ENCODE measurements at regions not wholly inside any gene's neighbourhood (a gene's known extent, or its start where the extent isn't known, plus 50 kb on each side); places are given as distances from the start of the nearest gene placed in this dataset.
"Not testable (repeated sequence)": the region's sequence is repeated elsewhere in the genome, so short reads cannot be mapped to it uniquely, and the experiment has no call there.

DNA sequence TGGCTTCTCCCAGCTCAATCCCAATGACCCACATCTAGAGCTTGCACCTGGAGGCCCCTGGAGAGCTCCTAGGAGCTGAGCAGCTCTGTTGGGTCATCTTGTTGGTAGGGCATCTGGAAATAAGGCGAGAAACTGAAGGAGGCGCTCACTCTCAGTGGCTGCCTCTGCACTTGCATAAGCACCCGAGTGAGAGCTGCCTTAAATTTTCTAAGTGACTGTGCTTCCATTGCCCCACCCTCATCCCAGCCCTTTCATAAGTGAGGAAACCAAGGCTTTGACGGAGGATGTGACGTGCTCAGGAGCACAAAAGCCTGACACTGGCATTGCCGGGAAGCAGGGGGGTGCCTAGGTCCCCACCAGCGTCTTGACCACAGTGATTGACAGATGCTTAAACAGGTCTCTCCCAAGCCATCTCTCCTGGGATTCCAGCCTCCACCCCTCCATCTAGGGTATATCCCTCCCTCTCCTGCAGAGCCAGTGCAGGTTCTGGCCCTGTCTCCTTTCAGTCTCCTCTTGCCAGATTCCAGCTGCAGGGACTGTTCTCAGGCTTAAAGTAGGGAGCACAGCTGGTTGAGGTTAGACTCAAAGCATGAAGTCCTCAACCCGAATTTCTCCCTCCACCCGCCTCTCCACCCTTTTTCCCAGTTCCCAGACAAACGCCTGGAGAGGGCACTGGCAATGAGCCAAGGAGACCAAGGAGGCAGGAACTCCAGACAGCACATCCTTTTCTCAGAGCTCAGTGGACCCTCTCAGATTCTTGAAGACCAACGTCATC lies 113.7 kb downstream of the IRX5 start:
- DNase-seq: no peak

DNA sequence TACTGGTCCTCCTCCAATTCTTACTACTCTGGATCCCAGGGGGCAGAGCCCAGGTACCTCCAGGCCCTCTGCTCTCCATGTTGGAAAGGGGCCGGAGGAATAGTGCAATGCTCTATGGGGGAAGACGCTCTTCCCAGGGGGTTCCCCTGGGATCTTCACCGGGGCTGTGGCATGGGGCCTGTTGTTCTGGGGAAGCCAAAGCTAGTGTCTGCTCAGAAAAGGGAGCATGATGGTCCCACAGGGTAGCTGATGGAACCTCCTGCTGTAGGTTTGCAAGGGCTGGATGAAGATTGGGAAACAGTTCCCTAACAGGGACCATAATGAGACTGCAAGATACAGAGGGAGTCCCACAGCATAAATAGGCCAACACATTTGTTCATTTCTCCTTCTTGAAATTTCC lies 114.7 kb downstream of the IRX5 start:
- no peak for DNase-seq

DNA sequence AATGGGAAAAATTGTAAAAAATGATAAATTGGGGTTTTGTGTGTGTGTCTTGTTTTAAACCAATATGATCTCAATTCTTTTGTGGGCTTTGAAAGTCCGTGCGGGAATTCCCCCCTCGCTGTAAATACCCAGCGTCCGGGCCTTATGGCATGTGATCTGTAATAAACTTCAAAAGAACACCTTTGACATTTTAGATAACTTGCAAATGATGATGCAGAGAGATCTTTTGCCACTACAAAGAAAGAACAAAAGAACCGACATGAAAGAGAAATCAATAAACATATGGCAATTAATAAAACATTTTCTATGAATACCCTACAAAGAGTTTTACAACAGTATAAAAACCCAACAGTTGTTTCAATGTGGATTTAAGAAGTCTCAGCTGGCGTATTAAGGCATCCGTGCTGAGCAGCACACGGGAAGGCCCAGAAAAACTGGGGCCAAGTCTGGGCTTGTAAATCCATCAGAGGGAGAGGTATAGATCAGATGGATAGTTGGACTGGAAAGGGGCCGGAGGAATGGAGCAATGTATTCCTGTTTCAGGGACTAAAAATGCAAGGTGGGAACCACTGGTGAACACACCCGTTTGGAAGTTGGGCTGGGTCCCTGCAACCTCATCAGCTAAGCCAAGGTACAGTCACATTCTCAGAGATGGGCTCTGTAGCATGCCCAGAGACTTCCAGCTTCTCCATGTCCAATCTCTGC lies 115.2 kb downstream of the IRX5 start:
- DNase-seq: no peak

DNA sequence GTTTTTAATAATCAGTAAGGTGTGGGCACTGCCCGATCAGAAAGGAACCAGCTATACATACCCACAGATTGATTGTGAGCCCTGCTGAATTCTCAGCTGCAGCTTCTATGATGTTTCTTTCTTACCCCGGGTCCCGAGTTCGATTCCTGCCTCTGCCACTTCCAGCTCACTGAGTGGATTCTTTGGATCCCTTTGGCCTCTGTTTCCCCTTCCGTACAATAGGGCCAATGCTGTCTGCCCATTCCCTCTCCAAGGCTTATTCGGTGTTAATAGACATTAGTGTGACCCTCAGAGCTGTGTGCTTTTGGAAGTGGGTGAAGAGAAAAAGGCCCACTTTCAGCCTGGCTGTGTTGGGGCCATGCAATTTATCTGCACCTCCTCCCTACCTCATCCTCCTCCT lies 115.8 kb downstream of the IRX5 start:
- no peak for DNase-seq

DNA sequence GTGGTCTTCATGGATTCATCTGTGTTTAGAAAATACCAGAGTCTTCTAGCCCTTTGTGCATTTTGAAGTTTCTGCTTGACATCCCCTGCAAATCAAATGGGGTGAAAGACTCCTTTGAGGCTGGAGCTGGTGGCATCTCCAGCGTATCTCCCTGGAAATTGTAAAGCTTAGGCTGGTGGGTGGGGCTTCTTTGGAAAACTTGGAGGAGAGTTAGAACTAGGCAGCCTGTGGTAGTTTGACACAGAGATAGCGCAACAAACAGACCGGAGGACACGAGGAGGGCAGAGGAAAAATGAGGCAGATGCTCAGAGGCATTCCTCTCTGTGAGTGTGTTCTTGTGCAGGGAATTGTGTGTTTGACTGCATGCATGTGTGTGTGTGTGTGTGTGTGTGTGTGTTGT lies 116.3 kb downstream of the IRX5 start:
- DNase-seq: no peak

DNA sequence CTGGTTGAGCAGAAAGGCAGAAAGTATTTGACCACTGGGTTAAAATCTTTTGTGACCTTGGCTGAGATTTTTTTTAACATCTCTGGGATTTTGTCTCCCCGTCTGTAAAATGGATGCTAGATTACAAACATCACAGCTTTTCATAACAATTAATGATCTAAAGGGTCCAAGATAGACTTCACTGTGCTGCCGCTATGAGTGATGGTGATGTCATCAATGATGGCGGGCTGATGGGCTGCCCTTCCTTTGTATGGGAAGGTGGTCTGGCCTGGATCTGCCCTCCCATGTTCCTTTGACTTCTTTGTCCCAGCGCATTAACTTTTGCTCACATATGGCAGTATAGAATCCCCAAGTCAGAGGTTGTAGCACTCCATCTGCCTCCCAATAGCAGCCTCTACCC lies 116.7 kb downstream of the IRX5 start:
- no peak for DNase-seq

DNA sequence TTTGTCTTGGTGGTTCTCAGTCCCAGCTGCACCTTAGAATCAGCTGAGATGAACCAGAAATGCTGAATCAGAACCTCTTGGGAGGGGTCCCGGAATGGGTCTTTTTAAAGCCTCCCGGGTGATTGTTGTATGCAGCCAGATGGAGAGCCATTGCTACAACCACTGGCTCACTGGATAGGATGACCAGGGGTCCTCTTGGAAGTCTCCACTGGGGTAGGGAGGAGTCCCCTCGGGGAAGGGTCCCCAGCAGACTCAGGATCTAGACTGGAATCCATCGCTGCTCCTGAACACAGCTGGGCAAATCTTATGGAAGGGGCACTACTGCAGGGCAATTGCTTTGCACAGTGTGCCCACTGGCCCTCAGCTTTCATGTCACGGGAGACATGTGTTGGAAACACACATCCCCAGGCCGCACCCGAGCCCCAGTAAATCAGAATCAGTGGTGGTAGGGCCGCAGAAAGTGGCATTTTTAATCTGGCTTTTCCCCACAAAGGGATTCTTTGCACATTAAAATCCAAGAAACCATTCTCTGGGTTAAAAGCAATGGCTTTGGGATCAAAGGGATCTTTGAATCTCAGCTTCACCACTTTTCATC lies 117.3 kb downstream of the IRX5 start:
- no peak for DNase-seq

DNA sequence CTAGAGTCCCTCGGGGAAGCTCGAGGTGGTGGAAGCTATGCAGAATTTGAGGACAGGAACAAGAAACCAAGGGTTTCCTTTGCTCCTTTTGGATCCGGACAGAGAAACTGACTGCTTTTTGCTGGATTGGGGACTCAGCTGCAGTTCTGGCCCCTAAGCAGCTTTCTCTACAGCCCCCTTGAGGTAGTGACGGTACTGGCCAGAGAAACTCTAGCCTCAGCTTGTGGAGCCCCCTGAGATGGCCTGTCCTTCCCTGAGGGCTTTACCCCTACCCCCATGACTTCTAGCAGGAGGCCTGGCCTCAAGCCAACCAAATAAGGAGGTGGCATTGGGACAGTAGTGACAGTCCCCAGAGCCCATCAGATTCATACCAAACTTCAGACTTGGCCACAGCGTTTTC lies 118.1 kb downstream of the IRX5 start:
- DNase-seq: no peak

DNA sequence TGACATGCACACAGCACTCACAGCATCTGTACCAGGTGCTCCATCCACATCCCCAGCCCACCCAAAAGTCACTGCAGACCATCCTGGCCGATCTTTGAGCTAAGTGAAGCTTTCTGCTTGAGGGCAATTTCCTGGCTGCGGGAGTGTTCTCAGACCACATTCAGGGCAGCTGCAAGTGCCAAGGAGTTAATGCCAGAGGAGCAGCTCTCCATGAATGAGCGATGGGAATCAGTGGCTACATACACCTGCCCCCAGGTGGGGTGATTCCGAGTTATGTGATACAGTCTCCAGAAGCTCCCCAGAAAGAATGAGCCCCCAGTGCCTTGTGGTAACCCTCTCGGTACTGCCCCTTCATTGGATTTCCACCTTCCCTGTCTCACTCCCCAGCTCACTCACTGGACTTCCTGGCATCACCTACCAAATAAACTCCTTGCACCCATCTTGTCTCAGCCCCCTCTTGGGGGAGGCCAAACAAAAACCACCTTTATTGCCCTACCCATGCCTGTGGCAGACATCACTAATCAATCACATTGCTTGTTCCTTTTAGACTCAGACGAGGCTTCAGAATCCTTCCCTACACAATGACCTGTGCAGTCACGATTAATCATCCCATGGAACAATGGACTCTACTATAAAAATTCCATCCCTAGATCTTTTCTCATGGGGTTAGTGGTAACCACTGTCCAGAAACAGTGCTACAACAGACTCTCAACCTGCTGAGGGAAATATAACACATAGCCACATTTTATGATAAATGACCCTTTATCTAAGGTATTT lies 121.1 kb downstream of the IRX5 start:
- DNase-seq: no peak

DNA sequence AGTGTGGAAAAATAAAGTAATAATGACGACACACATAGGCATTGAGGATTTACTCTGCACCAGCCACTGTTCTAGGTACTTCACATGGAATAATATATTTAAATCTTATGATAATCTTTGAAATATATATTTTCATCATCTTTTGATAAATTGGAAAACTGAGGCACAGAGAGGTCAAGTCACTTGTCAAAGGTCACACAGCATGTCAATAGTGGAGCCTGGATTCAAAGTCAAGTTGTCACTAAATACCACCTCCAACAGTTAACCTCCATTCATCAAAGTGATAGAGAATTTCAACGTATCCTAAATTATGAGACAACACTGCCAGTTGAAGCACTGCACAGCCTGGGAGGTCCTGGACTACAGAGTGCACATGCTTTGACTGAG lies 121.7 kb downstream of the IRX5 start:
- DNase-seq: no peak

DNA sequence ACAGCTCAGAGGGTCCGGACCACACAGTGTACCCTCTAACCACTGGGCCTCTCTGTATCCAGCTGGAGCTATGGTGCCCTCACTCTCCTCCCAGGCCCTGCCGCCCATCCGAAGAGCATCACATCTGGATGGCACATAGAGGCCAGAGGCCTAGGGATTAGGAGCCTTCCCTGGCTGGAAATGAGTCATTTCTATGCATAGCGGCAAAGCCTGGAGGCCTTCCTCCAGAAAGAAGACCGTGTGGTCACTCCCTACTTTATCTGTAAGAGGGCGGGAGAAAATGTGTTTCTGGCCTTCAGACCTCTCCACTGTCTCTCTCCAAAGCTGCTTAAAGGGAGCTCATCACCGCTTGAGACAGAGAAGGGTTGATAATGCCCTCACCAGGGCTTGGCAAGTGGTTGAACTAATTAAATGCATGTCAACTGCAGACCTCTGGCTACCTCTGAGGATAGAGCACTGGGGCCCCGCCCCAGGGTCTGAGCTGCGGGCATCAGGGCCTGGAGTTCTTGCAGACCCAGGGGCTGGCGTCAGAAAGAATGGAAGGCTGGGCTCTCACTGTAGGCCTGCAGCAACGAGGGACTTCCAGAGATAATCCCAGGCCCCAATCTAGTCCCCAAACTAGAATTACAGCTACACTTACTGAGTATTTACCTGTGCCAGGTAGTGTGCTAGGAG lies 122.2 kb downstream of the IRX5 start:
- no peak for DNase-seq

DNA sequence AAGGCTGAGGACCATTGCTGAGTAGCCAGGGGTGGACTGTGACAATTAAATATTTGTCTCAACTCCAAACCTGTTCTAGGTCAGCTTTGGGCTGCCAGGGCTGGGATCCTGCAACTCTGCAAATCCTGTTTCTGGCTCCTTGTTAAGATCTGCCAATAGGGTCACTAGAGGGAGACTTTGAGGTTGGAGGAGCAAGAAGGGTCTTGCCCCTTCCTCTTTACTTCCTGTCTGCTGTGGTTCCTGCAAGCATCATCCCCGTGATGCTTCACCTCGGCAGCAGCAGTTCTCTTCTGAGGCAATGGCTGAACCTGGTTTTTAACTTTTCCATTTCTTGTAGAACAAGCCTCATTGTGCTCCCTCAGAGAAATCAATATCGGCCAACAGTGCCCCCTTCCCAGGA lies 124.6 kb downstream of the IRX5 start:
- no peak for DNase-seq

DNA sequence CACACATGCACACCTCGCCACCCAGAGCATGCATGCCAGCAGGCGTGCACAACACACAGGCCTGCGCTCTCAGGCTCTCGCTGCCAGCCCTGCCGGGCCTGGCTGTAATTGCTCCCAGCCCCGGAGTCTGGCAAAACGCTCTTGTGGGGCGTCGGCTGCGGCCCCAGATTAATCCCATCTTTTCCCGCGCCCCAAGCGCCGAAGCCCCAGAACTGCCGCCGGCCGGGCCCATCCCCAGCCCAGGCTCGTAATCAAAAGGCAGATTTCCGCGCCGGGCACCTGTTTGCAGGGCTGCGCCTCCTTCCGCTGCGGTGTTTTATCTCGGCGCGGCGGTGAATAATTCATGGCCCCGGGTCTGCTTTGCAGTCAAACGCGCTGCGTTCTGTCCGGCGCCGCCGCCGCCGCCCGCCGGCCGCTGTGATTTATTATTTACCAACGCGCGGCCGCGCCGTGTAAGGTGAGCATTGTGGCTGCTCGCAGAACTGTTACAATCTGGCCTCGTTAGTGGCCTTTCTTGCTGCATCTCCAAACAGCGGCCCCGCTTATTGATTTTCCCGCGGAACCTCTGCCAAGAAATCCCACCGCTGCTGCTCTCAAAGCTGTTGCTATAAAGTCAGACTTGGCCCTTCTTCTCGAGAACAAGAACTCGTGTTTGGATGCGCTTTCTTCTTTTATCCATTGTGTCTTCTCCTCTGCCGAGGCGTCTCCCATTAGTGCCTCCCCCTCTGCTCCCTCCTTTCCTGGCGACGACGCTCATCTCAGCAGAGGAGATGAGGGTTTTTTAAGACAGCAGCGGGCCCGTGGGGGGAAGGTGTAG lies 126.1 kb downstream of the IRX5 start:
- peak; percentile 13 for DNase-seq

DNA sequence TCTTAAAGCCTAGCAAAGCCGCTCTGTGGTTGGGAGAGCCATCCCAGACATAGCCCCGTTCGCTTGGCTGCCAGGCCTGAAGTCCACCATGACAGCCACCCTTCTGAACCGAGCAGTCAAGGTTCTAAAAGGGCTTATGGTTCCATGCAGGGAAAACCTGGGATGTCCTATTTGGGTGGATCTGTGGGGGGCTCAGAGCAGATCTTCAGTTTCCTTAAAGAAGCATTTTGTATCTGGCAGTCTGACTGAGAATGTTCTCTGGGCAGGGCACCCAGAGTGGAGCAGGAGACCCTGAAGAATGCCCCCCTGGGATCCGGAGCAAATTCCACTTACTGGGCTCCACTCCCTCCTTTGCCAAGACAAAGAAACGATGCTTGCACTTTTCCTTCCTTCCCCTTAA lies 127.2 kb downstream of the IRX5 start:
- DNase-seq: no peak

DNA sequence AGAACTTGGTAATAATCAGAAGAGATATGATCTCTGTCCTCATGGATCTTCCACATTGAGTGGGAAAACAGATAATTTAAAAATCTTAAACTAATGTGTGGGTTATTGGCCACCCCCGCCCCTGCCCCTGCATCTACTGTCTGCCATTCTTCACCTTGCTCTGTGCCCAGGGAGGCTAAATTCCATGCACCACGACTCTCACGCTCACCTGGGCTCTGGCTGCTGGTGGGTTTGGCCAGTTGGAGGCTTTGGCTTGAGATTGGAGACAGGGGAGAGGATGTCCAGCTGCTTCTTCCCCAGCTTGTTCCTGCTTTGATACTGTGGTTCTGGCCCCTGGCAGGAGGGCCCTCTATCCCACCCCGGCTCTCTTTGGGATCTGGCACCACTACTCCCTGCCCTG lies 127.9 kb downstream of the IRX5 start:
- DNase-seq: no peak

DNA sequence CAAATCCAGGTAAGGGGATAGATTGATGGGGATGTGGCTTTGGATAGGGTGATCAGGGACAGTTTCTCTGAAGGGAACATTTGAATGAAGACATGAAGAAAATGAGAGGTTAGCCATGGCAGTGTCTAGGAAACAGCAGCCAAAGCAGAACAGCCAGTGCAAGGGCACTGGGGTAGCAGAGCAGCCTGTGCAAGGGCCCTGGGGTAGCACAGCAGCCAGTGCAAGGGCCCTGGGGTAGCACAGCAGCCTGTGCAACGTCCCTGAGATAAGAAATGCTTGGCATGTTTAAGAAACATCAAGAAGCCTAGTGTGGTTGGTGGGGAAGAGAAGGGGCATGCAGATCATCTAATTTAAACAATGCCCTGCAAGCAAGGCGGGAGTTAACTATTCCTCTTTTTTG lies 128.5 kb downstream of the IRX5 start:
- DNase-seq: no peak

DNA sequence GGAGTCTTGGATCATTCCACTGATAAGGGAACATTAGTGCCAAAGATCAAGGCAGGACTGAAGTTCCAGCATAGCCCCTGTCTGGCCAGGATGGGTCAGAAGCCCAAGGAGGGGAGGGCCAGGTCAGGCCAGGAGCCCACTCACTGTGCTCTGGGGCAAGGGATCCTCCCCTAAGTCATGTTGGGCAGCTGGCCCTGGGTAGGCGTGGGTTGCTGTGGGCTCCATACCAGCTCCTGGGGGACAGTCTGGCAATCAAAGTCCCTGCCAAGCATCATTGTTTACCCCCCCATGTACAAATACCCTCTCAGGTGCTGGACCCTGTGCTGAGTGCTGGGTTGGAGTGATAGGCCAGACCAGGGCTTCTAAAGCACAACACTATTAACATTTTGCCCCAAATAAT lies 130.5 kb downstream of the IRX5 start:
- no peak for DNase-seq

DNA sequence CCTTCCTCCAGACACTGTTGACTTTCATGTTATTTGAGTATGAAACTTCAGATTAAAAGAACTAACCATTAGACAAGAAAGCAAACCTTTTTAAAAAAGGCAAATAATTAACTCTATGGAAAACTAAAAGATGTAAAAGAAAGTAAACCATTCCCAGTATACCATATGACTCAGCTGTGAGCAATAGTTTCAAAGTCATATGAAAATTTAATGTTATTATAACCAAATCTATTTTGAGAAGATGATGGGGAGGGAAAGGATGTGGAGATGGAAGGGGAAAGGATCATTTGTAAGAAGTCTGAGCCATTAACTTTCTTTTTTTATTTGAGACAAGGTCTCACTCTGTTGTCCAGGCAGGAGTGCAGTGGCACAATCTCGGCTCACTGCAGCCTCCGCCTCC lies 131.8 kb downstream of the IRX5 start:
- no peak for DNase-seq

DNA sequence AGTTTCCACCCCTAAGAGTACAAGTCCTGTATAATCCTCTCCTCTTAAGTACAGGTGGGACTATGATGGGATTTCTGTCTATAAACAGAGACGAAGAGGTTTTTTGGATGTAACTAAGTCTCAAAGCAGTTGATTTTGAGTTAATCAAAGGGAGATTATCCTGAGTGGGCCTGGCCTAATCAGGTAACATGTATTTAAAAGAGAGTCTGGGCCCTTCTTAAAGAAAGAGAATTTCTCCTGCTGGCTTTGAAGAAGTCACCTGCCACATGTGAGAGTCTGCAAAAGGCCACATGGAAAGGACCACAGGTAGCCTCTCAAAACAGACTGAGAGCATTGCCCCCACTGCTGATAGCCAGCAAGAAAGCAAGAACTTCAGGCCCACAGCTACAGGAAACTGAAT lies 142.3 kb downstream of the IRX5 start:
- DNase-seq: no peak

DNA sequence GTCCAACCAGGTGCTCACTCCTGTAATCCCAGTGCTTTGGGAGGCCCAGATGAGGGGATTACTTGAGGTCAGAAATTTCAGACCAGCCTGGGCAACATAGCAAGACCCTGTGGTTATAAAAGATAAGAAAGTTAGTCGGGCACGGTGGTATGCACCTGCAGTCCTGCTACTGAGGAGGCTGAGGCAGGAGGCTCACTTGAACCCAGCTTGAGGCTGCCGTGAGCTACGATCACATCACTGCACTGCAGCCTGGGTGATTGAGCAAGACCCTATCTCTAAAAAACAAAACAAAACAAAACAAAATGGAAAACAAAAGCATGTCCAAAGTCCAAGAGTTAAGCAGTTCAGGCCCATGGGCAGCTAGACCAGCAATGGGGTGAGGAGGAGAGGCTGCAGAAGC lies 143.2 kb downstream of the IRX5 start:
- DNase-seq: no peak

DNA sequence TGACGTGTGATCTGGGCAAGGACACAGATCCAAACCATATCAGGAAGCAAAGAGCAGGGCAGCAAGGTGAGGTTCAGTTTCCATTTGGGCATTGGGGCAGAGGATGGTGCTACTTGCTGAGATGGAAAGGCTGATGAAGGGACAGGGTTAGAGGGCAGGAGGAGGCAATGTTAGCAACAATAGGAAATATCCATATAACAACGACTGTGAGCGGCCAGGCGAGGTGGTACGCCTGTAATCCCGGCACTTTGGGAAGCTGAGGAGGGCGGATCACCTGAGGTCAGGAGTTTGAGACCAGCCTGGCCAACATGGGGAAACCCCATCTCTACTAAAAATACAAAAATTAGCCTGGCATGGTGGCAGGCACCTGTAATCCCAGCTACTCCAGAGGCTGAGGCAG lies 144.5 kb downstream of the IRX5 start:
- not testable (repeated sequence) for DNase-seq

DNA sequence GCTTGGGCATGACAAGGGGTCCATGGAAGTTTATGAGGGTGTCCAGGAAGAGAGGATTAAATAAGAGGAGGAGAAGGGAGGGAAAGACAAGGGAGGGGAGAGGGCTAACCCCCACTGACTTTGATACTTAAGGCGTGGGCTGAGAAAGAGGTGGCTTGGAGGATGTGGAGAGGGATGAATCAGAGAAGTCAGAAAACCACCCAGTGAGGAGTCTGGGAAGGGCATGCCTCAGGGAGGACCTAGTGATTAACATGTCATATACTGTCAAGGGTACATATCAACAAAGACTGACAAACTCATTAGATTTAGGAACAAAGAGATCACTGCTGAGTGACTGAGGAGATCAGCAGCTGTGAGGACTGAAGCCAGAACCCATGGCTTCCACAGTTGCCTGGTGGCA lies 145.4 kb downstream of the IRX5 start:
- DNase-seq: no peak
